ENCODE measurements at regions not wholly inside any gene's neighbourhood (a gene's known extent, or its start where the extent isn't known, plus 50 kb on each side); places are given as distances from the start of the nearest gene placed in this dataset.

DNA sequence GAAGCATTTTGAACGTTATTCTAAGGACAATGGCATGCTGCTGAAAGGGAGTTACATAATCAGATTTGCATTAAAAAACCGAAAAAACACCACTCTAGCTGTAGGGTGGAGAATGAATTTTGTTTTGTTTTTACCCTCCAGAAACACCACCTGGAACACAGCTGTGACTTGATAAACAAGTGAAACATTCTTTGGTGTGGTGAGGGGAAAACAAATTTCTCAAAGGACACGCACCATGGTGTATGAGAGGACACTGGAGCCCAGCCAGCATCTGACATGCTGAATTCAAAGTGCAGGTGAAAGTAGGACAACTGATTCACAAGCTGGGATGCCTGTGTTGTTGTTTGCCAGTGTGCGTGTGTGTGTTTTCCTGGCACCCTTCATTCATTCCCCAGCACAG, 554.5 kb upstream of the TBL1XR1 start:
- H3K4me1 Mint-ChIP-seq: no peaks in the 10 kb centered on the region
- CTCF ChIA-PET: no interaction called here

DNA sequence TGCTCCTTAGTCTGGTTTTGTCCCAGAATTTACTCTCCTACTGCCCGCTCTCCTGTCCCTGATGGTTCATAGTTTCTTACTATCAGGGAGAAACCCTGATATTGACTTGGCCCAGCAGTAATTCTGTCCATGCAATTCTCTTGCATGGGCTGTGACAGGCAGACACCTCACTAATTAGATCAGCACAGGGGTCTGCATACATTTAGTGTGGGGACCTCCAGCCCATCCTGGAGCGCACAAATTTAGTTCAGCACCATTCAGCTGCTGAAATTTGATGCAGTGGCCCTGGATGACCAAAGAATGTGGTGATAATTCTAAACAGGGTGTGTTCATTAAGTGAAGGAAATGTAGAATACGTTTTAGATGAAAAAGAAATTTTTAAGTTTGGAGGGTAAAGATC, 555.5 kb upstream of the TBL1XR1 start:
- ChIA-PET POLR2A (no interaction called here), CTCF (no interaction called here)
- H3K27ac Mint-ChIP-seq: no peak overlapping the region
- H3K36me3 Mint-ChIP-seq (ENCODE audit: low read depth): no peaks in the 10 kb centered on the region
- no peaks in the 10 kb centered on the region for H3K4me1 Mint-ChIP-seq
- H3K4me3 Mint-ChIP-seq: no peak overlapping the region
- no peaks in the 10 kb centered on the region for H3K9me3 Mint-ChIP-seq
- no peaks in the 10 kb centered on the region for H3K27me3 Mint-ChIP-seq
- DNase-seq: no peak

More for the DNA sequence above, 554.5 kb upstream of the TBL1XR1 start:
- Mint-ChIP-seq H3K9me3 (no peaks in the 10 kb centered on the region), H3K36me3 (ENCODE audit: low read depth) (no peaks in the 10 kb centered on the region), H3K4me3 (no peak overlapping the region), H3K27ac (no peak overlapping the region), H3K27me3 (no peaks in the 10 kb centered on the region)
- DNase-seq: no peak
- POLR2A ChIA-PET: no interaction called here

DNA sequence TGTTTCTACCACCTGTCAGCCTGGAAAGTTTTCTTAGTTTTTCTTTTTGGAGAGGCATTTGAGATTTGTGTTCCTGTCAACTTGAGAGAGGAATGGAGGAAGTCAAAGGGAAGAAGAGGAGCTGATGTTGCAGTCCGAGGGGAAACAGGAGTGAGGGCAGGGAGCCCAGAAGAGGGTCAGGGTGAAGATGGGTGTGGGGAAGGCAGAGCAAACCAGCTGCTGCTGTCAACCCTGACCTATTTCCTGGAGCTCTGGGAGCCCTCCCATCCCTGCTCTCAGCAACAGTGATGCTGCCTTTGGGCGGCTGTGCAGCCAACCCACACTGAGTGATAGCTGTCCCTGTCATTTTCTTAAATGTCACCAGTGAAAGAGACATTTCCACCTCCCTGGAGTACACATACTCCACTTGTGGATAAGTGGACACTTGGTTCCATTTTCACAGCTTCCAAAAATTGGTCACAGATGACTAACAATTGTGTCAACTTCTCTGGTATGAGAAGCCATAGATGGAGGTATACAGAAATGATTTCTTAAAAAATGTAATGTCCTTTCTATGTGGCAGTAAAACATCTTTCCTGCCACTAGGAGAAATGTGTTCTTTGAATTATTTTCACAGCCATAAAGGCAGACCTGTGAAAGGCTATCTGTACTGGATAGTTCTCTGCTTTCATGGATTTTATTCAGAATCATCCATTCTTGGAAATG, 556.3 kb upstream of the TBL1XR1 start:
- no peak for DNase-seq
- H3K4me3 Mint-ChIP-seq: no peak overlapping the region
- no peaks in the 10 kb centered on the region for H3K36me3 Mint-ChIP-seq (ENCODE audit: low read depth)
- H3K9me3 Mint-ChIP-seq: no peaks in the 10 kb centered on the region
- no peak overlapping the region for H3K27ac Mint-ChIP-seq
- H3K27me3 Mint-ChIP-seq: no peaks in the 10 kb centered on the region
- CTCF ChIA-PET: no interaction called here
- POLR2A ChIA-PET: no interaction called here
- no peaks in the 10 kb centered on the region for H3K4me1 Mint-ChIP-seq

DNA sequence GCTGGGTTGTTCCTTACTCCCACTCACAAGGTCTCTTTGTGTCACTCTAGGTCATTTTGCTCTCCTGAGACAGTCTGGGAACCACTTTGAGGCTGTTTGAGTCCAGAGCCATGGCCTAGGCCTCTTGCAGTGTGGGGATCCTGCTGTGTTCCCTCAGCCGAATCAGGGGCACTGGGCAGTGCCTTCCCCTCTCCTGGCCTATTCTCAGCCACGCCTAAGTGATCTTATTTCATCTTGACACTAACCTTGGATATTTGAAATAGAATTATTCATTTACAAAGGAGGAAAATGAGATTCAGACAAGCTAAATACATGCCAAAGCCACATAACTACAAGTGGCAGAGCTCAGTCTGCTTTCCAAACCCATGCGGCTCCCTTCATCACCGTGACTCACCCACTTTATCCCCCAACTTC, 557.2 kb upstream of the TBL1XR1 start:
- H3K27ac Mint-ChIP-seq: no peak overlapping the region
- DNase-seq: no peak
- no peaks in the 10 kb centered on the region for H3K36me3 Mint-ChIP-seq (ENCODE audit: low read depth)
- ChIA-PET CTCF (interaction anchor here (0.6 kb wide), 1 partner anchor 42 kb away, joined by 4 read pairs; no protein-coding TSS in a partner anchor), POLR2A (no interaction called here)
- no peaks in the 10 kb centered on the region for H3K4me1 Mint-ChIP-seq
- peaks cover under 1% of the 10 kb centered on the region for H3K9me3 Mint-ChIP-seq
- no peaks in the 10 kb centered on the region for H3K27me3 Mint-ChIP-seq
- no peak overlapping the region for H3K4me3 Mint-ChIP-seq

DNA sequence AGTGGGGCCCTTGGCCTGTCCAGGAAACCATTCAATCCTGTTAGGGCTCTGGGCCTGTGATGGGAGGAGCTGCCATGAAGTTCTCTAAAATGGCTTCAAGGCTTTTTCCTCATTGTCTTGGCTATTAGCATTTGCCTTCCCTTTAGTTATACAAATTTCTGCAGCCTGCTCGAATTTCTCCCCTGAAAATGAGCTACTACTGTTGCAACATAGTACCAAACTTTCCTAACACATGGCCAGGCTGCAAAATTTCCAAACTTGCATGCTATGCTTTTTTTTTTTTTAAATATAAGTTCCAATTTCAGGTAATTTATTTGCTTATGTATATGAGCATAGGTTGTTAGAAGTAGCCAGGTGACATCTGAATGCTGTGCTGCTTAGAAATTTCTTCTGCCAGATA, 560.8 kb upstream of the TBL1XR1 start:
- H3K27ac Mint-ChIP-seq: no peak overlapping the region
- DNase-seq: no peak
- H3K36me3 Mint-ChIP-seq (ENCODE audit: low read depth): no peaks in the 10 kb centered on the region
- no peaks in the 10 kb centered on the region for H3K4me1 Mint-ChIP-seq
- H3K27me3 Mint-ChIP-seq: no peaks in the 10 kb centered on the region
- POLR2A ChIA-PET: no interaction called here
- H3K4me3 Mint-ChIP-seq: no peak overlapping the region
- peaks cover 6% of the 10 kb centered on the region for H3K9me3 Mint-ChIP-seq
- CTCF ChIA-PET: no interaction called here

DNA sequence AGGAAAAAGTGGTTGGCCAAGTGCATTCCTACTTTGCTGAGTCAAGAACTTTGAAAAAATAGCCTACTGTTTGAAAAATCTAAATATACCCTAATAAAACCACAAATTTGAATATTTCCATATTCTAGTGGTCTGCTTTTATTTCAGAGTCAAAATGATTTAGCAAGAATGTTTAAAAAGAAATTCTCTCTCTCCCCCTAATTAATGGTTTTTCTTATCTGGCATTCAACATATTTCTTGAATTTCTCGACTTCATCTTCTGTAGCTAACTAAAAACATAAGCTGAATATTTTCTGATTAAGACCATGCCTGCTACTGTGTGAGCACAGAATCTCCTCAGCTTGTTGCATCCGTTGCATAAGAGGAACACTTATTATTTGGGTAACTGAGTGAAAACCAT, 563.5 kb upstream of the TBL1XR1 start:
- no peak overlapping the region for H3K4me3 Mint-ChIP-seq
- H3K36me3 Mint-ChIP-seq (ENCODE audit: low read depth): no peaks in the 10 kb centered on the region
- H3K27ac Mint-ChIP-seq: no peak overlapping the region
- CTCF ChIA-PET: interaction anchor here (1.0 kb wide), 1 partner anchor 16 kb away, joined by 3 read pairs; no protein-coding TSS in a partner anchor
- H3K9me3 Mint-ChIP-seq: peaks cover 6% of the 10 kb centered on the region
- H3K27me3 Mint-ChIP-seq: no peaks in the 10 kb centered on the region
- H3K4me1 Mint-ChIP-seq: no peaks in the 10 kb centered on the region
- DNase-seq: no peak
- POLR2A ChIA-PET: no interaction called here

DNA sequence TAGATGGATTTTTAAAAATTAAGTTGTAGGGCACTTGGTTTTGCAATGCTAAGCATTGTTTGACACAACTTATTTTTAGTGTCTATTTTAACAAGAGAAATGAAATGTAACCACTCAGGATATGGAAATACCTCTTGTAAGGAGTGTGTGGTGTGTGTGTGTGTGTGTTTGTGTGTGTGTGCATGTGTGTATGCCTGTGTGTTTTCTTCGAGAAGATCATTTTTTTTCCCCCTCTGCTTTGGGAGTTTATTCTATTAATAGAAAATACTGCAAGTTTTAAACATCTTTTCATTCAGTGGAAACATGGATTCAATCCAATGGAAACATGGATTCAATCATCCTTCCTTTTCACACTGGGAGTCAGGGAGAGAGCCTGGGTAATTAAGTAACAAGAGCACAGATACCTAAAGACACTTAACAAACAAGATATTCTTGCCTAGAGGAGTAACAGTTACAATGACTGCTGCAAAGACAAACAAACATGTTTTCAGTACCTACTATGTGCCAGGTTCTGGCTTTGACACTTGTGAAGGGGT, 567.2 kb upstream of the TBL1XR1 start:
- H3K27me3 Mint-ChIP-seq: no peaks in the 10 kb centered on the region
- ChIA-PET POLR2A (no interaction called here), CTCF (no interaction called here)
- DNase-seq: no peak
- no peak overlapping the region for H3K4me3 Mint-ChIP-seq
- no peak overlapping the region for H3K27ac Mint-ChIP-seq
- peaks cover 9% of the 10 kb centered on the region for H3K9me3 Mint-ChIP-seq
- H3K4me1 Mint-ChIP-seq: no peaks in the 10 kb centered on the region
- H3K36me3 Mint-ChIP-seq (ENCODE audit: low read depth): peaks cover 3% of the 10 kb centered on the region

DNA sequence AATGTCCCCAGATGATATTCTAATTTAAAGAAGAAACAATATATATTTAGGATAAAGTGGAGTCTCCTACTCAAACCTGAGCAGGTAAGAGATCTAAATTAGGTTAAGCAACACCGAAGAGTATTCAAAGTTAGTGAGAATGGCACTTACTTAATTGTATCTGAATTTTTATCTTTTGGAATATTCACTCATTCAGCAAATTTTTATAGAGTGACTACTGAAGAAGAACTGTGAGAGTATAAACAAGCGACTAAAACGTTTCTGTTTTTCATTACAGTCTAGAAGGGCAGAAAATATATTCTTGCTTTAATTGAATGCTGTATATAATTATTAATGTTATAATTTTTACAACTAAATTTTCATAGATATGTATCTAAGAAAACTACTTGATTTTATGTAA, 567.7 kb upstream of the TBL1XR1 start:
- ChIA-PET CTCF (no interaction called here), POLR2A (no interaction called here)
- DNase-seq: no peak
- Mint-ChIP-seq H3K9me3 (peaks cover 4% of the 10 kb centered on the region), H3K27ac (no peak overlapping the region), H3K27me3 (no peaks in the 10 kb centered on the region), H3K36me3 (ENCODE audit: low read depth) (peaks cover 4% of the 10 kb centered on the region), H3K4me3 (no peak overlapping the region), H3K4me1 (no peaks in the 10 kb centered on the region)

DNA sequence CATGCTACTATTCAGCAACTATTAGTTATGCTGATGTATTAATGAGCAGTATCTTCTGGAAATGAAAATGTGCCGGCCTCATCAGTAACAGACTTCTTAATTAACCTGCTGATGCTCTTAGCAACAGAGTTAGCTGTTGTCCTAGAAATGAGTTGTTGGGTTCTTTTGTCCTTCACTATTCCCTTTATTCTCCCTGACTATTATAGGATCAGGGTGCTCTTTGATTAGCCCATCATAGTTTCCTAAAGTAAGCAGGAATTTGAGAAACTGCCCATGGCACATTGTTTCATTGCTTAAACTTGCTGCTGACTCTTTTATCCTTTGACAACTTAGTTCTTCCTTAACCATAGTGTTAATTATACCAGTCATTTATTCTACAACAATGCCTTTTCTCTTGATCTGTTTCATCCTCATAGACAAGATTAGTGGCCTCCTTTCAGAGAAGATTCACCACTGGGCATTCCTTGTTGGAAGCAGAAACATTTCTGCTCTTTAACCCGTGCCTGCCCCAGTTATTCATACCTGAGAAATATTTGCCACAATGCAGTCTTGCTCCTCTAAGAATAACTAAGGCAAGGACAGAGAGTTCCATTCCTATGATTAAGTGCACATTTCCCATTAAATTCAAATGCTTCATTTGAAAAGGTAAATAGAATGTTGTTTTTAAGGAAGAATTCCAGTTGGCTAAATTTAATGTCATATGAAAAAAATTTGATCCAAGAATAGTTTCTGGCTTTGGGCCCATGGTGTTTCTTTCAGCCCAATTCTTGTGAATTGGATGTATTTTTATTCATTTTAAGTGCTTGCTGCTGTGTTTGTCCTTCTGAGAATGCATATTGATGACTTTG, 573.3 kb upstream of the TBL1XR1 start:
- CTCF ChIA-PET: no interaction called here
- Mint-ChIP-seq H3K27ac (no peak overlapping the region), H3K27me3 (no peaks in the 10 kb centered on the region), H3K4me3 (no peak overlapping the region), H3K9me3 (peaks cover 2% of the 10 kb centered on the region), H3K36me3 (ENCODE audit: low read depth) (peaks cover 4% of the 10 kb centered on the region), H3K4me1 (no peaks in the 10 kb centered on the region)
- DNase-seq: no peak
- POLR2A ChIA-PET: interaction anchor here (1.2 kb wide), 1 partner anchor 8 kb away, joined by 3 read pairs; no protein-coding TSS in a partner anchor

DNA sequence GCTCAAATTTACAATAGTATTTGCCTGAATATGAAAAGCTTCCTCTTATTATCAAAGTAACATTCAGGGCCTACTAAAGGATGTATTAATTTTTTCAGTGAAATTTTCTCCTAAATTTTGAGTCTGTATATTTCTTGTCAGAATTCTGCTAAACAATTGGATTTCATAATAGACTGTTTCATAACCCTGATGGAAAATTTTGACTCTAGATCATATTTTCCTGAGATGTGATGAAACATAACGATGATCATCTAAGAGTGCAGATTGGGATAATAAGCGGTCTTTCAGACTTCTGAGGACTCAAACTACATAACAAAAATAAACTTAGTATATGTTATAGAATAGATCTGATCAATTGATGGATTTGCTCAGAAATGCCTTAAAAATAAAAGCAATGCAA, 574.5 kb upstream of the TBL1XR1 start:
- H3K27ac Mint-ChIP-seq: no peak overlapping the region
- peaks cover 2% of the 10 kb centered on the region for H3K9me3 Mint-ChIP-seq
- POLR2A ChIA-PET: no interaction called here
- CTCF ChIA-PET: no interaction called here
- peaks cover 4% of the 10 kb centered on the region for H3K36me3 Mint-ChIP-seq (ENCODE audit: low read depth)
- no peaks in the 10 kb centered on the region for H3K4me1 Mint-ChIP-seq
- no peak overlapping the region for H3K4me3 Mint-ChIP-seq
- H3K27me3 Mint-ChIP-seq: no peaks in the 10 kb centered on the region
- DNase-seq: no peak

DNA sequence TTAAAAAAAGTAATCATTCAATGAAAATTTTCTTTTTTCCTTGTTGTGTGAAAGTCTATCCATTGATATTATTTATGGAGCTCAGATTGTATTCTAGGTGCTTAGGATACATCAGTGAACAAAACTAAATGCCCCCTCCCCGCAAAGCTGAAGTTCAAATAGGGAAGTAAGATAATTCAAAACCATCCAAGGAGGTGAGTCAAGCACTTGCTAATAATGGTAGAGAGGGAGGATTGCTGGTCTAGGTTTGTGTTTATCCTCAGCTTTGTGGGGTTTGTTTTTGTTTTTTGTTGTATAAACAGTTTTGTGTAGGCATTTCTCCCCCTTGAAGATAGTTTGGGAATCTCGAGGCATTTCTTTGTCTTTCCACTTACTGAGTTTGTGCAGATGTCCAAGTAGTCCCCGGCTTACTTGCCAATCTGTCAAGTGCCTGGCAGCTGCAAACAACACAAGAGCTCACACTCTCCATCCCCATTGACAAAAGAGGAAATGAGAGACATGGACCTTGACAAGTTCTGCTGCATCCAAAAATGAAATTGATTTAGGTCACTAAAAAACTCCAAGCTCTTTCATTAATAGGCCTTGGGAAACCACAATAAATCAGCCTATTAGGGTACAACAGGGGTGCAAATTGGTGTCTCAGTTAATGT, 575.8 kb upstream of the TBL1XR1 start:
- H3K36me3 Mint-ChIP-seq (ENCODE audit: low read depth): peaks cover 4% of the 10 kb centered on the region
- H3K27ac Mint-ChIP-seq: no peak overlapping the region
- H3K4me3 Mint-ChIP-seq: no peak overlapping the region
- H3K27me3 Mint-ChIP-seq: no peaks in the 10 kb centered on the region
- POLR2A ChIA-PET: no interaction called here
- H3K9me3 Mint-ChIP-seq: peaks cover under 1% of the 10 kb centered on the region
- no peak for DNase-seq
- CTCF ChIA-PET: no interaction called here
- H3K4me1 Mint-ChIP-seq: peaks cover 5% of the 10 kb centered on the region

DNA sequence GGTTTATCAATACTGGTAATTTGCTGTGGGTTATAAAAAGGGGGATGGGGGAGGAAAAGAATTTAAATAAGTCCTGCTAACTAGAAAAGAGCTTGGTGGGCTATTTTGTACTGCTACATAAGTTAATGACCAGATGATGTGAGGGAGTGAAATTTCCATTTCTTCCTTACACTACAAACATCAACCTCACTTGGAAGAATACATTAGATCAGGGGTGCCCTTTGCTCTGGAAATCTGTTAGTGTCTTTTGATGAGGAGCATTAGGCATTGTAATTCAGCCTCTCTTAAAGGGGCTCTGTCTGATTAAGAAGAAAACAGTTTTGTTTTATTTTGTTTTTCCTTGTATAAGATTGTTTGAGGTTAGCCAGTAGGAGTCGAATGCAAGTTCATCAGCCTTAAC, 576.4 kb upstream of the TBL1XR1 start:
- H3K36me3 Mint-ChIP-seq (ENCODE audit: low read depth): peaks cover 4% of the 10 kb centered on the region
- no peak overlapping the region for H3K27ac Mint-ChIP-seq
- H3K27me3 Mint-ChIP-seq: no peaks in the 10 kb centered on the region
- DNase-seq: no peak
- no peak overlapping the region for H3K4me3 Mint-ChIP-seq
- peaks cover 12% of the 10 kb centered on the region for H3K4me1 Mint-ChIP-seq
- H3K9me3 Mint-ChIP-seq: no peaks in the 10 kb centered on the region
- ChIA-PET POLR2A (no interaction called here), CTCF (no interaction called here)

DNA sequence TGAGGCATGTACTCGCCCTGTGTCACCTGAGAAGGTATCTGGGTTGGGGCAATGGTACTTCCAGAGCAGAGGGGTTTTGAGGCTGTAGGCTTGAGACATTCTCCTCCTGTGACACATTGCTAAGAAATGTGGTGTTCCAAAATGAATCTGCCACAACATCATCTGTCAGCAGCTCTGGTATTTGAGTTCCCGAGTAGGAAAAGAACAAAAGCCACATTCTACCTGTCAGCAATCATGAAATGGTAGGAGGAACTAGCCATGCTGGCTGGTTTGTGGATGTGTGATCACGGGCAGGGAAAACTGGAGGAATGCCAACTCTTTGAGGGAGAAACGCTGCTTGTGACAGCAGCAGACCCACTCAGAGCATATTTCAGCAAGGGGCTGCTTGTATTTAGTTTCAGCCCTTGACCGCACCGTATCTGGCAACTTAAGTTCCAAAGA, 579.4 kb upstream of the TBL1XR1 start:
- Mint-ChIP-seq H3K27ac (no peak overlapping the region), H3K36me3 (ENCODE audit: low read depth) (no peaks in the 10 kb centered on the region), H3K4me1 (peaks cover 17% of the 10 kb centered on the region), H3K4me3 (no peak overlapping the region), H3K9me3 (no peaks in the 10 kb centered on the region), H3K27me3 (no peaks in the 10 kb centered on the region)
- ChIA-PET POLR2A (no interaction called here), CTCF (interaction anchor here (1.1 to 2.6 kb wide), 3 partner anchors 16 to 416 kb away, joined by 3 to 11 read pairs (median 3); no protein-coding TSS in a partner anchor)
- no peak for DNase-seq
